ENCODE measurements at regions not wholly inside any gene's neighbourhood (a gene's known extent, or its start where the extent isn't known, plus 50 kb on each side); places are given as distances from the start of the nearest gene placed in this dataset.

DNA sequence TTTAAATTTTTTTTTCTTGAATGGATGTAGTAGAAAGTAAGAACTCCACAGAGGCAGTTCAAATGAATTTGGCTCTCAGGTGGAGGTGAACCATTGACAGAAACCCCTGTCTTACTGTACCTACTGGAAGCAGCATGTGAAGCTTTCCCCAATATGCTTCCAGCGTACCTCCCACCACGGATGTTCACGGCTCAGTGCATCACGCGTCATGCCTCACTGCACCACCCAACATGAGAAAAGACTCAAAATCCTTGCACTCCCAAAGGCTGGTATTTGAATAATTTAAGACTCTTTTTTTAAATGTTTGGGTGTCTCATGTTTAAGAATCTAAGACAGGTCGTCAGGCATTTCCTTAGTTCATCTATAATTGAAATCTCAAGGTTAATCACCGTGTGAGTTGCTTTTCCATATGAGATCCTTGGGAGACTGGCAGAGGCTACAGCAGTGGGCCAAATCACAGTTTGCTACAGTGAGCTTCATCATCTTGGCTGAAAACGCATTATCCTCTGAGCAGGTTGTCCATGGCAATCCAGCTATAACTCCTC, 846.4 kb downstream of the DCDC2C start:
- TF ChIP-seq CTCF (IDR thresholded peaks at IDR 0.05; ENCODE audit: insufficient read depth in 1 of 2, low read depth in 1 of 2, low read length in 1 of 2, severe bottlenecking in 1 of 2, unreplicated experiment in 1 of 2): no peak
- Mint-ChIP-seq H3K36me3 (ENCODE audit: insufficient read depth, unreplicated experiment) (no peaks in the 10 kb centered on the region), H3K9me3 (ENCODE audit: unreplicated experiment) (no peaks in the 10 kb centered on the region), H3K4me1 (ENCODE audit: low read depth, unreplicated experiment) (no peaks in the 10 kb centered on the region), H3K4me3 (ENCODE audit: unreplicated experiment) (no peak overlapping the region), H3K27me3 (ENCODE audit: insufficient read depth, unreplicated experiment) (peaks cover 2% of the 10 kb centered on the region), H3K27ac (ENCODE audit: unreplicated experiment) (no peak overlapping the region)
- Histone ChIP-seq H3K36me3 (ENCODE audit: control insufficient read depth, insufficient read depth, low read length) (no peaks in the 10 kb centered on the region), H3K4me3 (ENCODE audit: low read depth, low read length) (no peak overlapping the region), H3K9me3 (no peaks in the 10 kb centered on the region), H3K4me1 (no peaks in the 10 kb centered on the region), H3K27me3 (replicated peaks; ENCODE audit: control insufficient read depth, insufficient read depth, low read length) (no peaks in the 10 kb centered on the region)
- intact Hi-C loops (cut with micrococcal nuclease; ENCODE audit: unreplicated experiment): no loop called here
- ChIA-PET POLR2A (no interaction called here), CTCF (interaction anchor here (0.6 kb wide), 1 partner anchor 30 kb away, joined by 4 read pairs; no protein-coding TSS in a partner anchor)
- no TSS peak for BruUV-seq (replicated peaks)
- DNase-seq: no peak

DNA sequence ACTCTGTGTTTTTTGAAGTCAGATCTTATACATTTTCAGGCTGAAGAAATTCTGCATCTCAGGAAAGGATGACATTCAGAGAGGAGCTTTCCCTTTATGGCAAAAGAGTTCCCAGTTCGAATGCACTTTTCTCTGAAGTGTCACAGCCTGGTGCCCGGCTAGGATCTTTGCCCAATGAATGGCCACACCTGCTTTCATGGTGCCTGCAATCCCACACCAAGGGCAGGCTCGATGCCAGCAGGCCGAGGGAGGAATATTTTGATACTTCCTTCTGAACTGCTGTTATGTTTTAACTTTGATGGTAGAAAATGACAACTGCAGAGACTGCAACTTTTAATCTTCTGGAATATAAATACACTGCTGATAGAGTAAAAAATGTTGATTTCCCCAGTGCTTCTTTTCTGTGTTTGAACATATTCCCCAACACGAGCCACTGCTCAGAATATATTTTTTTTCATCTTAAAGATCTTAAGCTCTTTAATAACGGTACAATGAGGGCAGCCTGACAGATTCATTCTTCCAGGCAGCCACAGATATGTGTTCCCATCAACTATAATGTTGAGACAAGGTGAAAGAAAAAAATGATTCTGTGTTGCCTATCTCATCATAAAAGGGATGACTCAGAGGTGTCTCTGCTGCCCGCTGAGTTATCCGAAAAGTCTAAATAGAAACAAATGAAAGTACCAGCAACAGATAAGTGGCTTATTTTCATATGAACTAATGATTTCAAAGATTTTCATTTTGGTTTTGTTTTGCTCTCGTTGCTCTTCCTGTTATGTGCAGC, 848.5 kb downstream of the DCDC2C start:
- TF ChIP-seq CTCF (IDR thresholded peaks at IDR 0.05; ENCODE audit: insufficient read depth in 1 of 2, low read depth in 1 of 2, low read length in 1 of 2, severe bottlenecking in 1 of 2, unreplicated experiment in 1 of 2): no peak
- no peaks in the 10 kb centered on the region for H3K4me1 Mint-ChIP-seq (ENCODE audit: low read depth, unreplicated experiment)
- H3K9me3 Mint-ChIP-seq (ENCODE audit: unreplicated experiment): no peaks in the 10 kb centered on the region
- intact Hi-C loops (cut with micrococcal nuclease; ENCODE audit: unreplicated experiment): no loop called here
- Histone ChIP-seq H3K4me1 (no peaks in the 10 kb centered on the region), H3K36me3 (ENCODE audit: control insufficient read depth, insufficient read depth, low read length) (no peaks in the 10 kb centered on the region), H3K9me3 (no peaks in the 10 kb centered on the region), H3K4me3 (ENCODE audit: low read depth, low read length) (no peak overlapping the region), H3K27me3 (replicated peaks; ENCODE audit: control insufficient read depth, insufficient read depth, low read length) (no peaks in the 10 kb centered on the region)
- no TSS peak for BruUV-seq (replicated peaks)
- ChIA-PET POLR2A (no interaction called here), CTCF (no interaction called here)
- no peak overlapping the region for H3K27ac Mint-ChIP-seq (ENCODE audit: unreplicated experiment)
- no peak for DNase-seq
- H3K27me3 Mint-ChIP-seq (ENCODE audit: insufficient read depth, unreplicated experiment): peaks cover 2% of the 10 kb centered on the region
- no peak overlapping the region for H3K4me3 Mint-ChIP-seq (ENCODE audit: unreplicated experiment)
- H3K36me3 Mint-ChIP-seq (ENCODE audit: insufficient read depth, unreplicated experiment): no peaks in the 10 kb centered on the region

GRCh38 chr2:4553241-4553640, 849.9 kb downstream of the DCDC2C start:
- Histone ChIP-seq H3K9me3 (no peaks in the 10 kb centered on the region), H3K36me3 (ENCODE audit: control insufficient read depth, insufficient read depth, low read length) (no peaks in the 10 kb centered on the region), H3K27me3 (replicated peaks; ENCODE audit: control insufficient read depth, insufficient read depth, low read length) (no peaks in the 10 kb centered on the region), H3K4me3 (ENCODE audit: low read depth, low read length) (no peak overlapping the region), H3K4me1 (no peaks in the 10 kb centered on the region)
- ChIA-PET POLR2A (no interaction called here), CTCF (no interaction called here)
- Mint-ChIP-seq H3K36me3 (ENCODE audit: insufficient read depth, unreplicated experiment) (no peaks in the 10 kb centered on the region), H3K9me3 (ENCODE audit: unreplicated experiment) (no peaks in the 10 kb centered on the region), H3K27ac (ENCODE audit: unreplicated experiment) (no peak overlapping the region), H3K4me3 (ENCODE audit: unreplicated experiment) (no peak overlapping the region), H3K4me1 (ENCODE audit: low read depth, unreplicated experiment) (no peaks in the 10 kb centered on the region), H3K27me3 (ENCODE audit: insufficient read depth, unreplicated experiment) (peaks cover 2% of the 10 kb centered on the region)
- TF ChIP-seq CTCF (IDR thresholded peaks at IDR 0.05; ENCODE audit: insufficient read depth in 1 of 2, low read depth in 1 of 2, low read length in 1 of 2, severe bottlenecking in 1 of 2, unreplicated experiment in 1 of 2): no peak
- no peak for DNase-seq
- BruUV-seq (replicated peaks): no TSS peak
- intact Hi-C loops (cut with micrococcal nuclease; ENCODE audit: unreplicated experiment): no loop called here

Measured in Caco-2 (cell line).